HG03457 (cell line): ENCODE measurements at regions not wholly inside any gene's neighbourhood (a gene's known extent, or its start where the extent isn't known, plus 50 kb on each side); places are given as distances from the start of the nearest gene placed in this dataset.
"Not testable (repeated sequence)": the region's sequence is repeated elsewhere in the genome, so short reads cannot be mapped to it uniquely, and the experiment has no call there.

Source experiments
- ATAC-seq: cut with Tn5 transposase; IDR thresholded peaks from one replicate; pipeline ENCODE4 v1.9.1; 2021; ENCODE audit warnings: moderate number of reproducible peaks; ENCODE audit not compliant: unreplicated experiment

DNA sequence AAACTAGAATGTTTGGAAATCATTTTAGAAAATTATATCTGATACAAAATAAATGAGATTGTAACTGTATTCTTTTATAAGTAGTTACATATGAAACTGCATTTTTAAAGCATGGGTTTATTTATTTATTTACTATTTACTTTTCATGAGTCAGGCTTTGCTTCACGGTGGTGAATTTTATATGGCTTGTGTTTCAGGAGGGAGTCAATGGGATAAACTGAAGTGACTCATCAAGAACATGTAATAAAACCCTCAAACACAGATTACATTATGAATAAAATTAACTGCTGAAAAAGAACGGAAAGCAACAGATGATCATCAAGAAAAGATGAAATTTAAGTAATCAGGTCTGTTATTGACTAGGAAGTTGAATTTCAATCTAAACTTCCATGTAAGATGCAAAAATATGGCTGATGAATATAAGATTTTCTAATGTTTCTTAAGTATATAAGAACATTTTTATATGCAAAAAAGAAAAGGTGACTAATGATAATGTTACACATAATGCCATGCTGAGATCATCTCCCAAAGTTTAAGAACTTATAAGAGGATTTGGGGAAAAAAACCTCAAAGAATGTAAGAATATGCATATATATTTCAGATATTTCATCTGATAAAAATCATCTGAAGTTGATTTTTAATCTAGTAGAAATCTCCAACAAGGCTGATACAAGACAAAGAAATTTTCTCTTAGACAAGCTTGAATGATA lies 383.6 kb downstream of the SLITRK1 start:
- ATAC-seq: no peak

DNA sequence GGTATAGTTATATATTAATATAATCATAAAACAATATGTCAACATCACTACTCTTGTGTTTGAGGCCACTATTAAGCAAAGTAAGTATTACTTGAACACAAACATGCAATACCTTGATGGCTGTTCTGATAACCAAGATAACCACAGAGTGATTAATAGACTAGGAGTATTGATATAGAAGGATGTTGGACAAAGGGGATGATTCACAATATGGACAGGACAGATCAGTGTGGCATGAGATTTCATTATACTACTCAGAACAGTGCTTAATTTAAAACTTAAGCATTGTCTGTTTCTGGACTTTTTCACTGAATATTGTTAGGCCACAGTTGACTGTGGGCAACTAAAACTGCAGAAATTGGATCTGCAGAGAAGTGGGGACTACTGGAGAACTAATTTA lies 384.2 kb downstream of the SLITRK1 start:
- ATAC-seq: no peak

DNA sequence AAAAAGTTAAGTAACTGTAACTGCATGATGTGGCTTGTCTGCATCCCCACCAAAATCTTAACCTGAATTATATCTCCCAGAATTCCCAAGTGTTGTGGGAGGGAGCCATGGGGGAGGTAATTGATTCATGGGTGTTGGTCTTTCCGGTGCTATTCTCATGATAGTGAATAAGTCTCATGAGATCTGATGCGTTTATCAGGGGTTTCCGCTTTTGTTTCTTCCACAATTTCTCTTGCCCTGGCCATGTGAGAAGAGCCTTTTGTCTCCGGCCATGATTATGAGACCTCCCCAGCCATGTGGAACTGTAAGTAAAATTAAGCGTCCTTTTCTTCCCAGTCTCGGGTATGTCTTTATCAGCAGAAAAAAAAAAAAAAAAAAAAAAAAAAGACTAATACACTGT lies 385.8 kb downstream of the SLITRK1 start:
- ATAC-seq: no peak

DNA sequence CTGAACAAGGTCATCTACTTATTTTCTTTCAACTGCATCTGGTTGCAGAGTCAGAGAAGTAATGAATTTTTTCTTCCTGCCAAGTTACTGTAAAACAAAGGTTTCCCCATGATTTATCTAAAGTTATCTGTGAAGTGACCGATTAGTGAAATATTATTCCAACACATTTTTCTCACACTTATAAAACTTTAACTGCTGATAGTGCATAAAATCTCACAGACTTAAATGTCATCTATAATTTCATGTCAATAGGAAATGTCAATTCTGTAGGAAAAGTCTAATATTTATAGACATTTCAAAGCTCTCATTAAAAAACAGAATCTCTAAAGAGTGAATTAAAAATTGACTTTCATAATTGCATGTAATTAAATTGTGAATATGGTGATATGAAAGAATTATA lies 397.2 kb downstream of the SLITRK1 start:
- ATAC-seq: no peak

DNA sequence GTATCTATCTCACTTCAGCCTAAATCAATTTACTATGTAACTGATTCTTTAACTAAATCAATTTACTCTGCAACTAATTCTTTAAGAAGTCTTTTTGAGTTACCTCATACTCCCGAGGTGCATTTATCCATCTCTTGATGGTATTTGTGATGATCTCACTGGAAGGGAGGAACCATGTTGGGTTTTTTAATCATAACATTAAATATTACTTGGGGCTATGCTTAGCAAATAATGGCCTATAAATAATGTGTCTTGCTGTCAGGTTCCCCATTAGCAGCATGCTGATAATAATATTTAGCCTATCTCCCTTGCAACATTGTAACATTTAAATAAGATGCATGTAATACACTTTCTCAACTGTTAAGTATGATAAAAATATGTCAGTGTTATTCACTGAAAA lies 411.3 kb downstream of the SLITRK1 start:
- ATAC-seq: no peak

DNA sequence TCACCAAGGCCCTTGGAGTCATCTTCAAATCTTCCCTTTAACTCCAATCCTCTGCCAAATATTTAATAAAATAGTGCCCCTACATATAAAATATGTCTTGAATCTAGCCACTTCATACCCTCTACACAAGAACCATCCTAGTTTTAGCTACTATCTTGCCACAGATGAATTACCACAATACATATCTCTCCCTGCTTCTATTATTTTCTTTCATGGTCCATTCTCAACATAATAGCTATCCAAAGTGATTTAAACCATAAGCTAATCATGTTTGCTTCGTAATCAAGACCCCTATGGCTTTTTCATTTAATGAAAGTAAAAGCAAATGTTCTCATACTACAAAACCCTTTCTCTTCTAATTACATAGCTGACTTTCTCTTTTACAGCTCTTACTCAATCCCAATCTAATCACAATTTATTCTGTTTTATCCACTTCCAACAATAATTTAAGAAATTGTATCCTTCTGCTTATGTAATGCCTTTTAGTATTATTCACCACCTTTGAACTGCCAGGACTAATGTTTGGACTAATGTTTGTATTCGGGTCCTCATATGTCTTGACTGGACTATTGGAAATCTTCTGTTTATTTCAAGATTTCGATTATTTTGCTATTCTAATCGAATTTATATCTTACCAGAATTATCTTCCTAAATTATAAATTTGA lies 412.0 kb downstream of the SLITRK1 start:
- ATAC-seq: no peak

DNA sequence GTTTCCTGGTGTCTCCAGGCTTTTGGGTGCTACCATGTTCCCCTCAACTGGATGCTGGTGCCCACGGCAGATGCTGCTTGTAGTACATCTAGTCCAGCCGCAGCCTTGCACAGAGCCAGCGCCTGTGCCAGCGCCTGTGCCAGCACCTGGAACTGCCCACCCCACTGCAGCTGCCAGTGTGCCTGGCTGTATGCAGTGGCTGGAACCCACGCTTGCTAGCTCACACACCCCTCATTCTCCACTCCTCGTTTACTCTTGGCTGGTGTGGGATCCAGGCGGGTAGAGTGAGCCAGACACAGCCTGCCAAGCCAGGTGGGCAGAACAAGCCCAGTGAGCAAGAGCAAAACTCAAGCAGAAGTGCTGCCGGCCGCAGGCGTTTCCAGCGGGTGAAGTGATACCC lies 428.6 kb downstream of the SLITRK1 start:
- ATAC-seq: no peak

DNA sequence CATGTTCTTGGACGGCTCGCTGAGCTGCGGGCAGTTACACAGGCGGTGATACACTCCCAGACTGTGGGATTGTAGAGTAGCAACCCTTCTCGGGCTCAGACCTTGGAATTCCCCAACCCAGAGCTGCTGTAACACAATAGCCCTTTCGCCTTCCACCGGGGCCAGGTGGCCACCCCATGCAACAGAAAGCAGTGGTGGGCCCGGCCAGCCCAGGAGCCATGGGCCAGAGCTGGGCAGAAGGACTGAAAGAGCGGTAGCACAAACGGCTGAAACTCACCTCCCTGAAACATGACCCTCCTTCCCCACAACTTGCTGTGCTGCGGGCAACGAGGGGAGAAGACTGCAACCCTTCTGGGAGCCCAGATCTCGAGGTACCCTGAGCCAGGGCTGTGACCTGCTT lies 429.0 kb downstream of the SLITRK1 start:
- no peak for ATAC-seq

DNA sequence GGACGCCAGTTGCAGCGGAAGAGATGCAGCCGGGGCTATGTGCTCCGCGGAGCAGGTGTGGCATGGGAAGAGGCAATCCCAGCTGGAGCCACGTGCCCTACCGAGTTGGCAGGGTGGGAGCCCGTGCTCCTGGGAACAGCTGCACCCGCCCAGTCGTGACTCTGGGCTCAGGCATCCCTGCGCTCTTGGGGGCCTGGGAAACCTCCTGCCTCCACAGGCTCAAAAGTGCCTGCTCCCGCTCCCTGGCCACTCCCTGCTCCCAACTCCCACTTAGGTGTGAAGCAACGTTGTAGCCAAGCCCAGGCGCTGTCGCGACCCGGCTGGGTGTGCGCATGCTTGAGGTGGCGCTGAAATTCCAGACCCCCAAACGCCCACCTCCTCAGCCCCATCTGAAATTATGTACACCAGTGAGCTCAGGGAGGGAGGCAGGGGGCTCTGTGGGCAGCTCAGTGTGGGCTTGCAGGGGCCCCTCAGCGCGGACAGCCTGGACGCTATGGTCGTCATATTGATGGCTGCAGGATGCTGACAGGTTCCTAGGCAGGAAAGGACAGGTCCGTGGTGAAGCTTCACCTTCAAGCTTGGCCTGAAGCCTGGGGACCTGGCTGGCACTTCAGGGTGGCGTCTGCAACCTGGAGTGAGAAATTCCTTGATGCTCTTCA lies 429.9 kb downstream of the SLITRK1 start:
- ATAC-seq: no peak

DNA sequence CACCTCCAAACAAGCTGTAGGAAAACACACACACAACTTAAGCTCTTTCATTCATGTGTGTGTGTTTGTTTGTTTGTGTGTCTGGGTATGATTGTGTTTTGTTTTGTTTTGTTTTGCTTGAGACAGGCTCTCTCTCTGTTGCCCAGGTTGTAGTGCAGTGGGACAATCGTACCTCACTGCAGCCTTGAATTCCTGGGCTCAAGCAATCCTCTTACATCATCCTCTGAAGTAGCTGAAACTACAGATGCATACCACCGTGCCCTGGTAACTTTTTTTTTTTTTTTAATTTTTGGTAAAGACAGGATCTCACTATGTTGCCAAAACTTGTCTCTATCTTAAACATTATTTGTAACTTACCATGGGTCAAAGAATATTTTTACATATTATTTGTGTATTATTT lies 431.7 kb downstream of the SLITRK1 start:
- ATAC-seq: no peak

DNA sequence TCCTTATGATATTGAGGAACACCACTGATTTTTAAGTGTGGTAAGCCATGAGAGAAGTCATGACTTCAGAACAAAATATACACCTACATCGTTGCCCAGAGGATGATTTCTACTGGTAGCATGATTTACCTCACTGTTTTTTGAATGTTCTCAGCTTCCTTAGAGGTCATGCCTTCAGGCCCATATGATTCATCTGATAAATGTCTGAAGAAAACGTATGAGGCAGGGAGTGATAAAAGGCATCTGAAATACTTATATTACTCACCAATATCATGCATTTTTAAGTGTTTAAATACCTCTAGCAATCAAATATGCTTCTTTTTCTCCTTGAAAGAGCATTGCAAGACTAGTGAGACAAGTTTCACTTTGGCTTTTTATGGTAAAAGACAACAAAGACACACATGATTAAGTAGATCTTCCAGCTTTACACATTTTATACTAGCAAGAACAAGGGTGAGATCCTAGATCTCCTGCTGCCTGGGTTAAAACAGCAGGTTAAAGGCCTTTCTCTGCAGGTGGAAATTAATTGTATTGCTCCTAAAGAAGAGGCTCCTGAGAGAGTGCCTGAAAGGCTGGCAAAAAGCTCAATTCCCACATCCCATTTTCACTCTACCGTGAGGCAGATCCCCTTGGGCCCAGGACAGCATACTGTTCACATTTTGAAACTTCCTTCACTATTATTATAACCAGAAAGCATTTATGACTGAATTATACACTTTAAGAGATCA lies 432.4 kb downstream of the SLITRK1 start:
- ATAC-seq: no peak

DNA sequence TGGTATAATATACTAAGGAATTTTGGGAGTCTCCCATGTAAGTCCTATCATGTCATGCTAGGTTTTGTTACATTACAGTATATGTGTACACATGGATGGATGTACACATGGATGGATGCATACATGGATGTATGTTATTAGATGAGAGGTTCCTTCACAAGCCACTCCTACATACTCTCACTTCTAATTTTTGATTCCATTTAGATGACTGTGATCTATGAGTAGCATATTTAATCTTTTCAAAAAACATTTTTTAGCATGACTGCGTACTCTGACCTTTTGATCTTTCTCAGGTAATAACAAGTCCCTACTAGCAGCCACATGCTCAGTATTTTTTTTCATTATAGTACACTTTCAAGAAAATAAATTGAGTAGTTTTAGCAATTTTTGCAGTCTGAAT lies 441.8 kb downstream of the SLITRK1 start:
- no peak for ATAC-seq

DNA sequence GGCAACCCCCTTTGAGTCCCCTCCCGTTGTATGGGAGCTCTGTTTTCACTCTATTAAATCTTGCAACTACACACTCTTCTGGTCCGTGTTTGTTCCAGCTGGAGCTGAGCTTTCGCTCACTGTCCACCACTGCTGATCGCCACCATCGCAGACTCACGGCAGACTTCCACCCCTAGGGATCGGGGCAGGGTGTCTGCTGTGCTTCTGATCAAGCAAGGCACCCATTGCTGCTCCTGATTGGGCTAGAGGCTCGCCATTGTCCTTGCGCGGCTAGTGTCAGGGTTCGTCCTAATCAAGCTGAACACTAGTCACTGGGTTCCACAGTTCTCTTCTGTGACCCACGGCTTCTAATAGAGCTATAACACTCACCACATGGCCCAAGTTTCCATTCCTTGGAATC lies 442.8 kb downstream of the SLITRK1 start:
- ATAC-seq: not testable (repeated sequence)

DNA sequence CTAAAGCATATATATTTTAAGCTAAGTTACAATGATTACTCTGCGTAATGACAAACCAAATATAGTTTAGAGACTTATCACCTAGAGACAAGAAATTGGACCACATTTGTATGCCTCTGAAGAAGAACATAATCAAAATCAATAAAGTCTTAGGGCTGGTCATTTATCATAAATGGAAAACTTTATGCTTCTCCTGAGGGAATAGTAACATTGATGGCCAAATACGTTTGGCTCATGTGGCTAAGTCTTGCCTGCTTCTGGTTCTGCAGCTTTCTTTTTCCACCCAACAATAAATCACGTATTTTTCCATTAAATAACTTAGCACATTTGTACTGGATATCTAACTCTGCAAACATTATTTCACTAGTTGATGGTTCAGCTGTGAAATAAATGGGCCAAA lies 458.4 kb downstream of the SLITRK1 start:
- no peak for ATAC-seq

DNA sequence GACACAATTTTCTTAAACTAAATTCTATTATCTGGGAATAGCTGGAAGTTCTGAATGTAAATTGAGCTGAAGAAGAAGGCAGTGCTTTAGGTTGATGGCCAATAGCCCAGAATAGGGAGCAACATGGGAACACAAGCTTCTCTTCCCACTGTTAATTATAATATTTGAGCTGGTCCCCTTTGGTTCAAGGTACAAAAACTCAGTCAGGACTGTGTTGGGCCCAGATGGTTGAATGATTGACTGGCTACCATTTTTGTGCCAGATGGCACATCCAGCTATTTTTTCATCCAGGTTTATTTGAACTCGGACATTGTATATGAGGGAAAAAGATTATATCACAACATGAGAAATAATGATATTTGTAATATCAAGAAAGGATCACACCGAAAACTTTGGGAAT lies 458.9 kb downstream of the SLITRK1 start:
- no peak for ATAC-seq

DNA sequence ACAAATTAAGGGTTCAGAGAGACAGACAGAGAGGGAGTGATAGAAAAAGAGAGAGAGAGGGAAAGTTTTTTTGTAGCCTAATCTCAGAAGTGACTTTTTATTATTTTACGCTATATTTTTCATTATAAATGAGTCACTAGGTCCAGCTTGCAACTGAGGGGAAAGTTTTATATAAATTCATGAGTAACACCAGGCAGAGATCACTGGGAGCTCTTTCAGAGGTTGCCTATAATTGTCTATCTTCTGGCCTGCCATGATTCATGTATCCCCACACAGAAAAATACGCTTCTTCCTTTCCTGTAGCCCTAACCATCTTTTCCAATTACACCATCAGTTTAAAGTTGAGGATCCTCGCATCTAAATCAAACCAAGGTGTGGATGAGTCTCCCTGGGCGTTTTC lies 467.9 kb downstream of the SLITRK1 start:
- no peak for ATAC-seq

DNA sequence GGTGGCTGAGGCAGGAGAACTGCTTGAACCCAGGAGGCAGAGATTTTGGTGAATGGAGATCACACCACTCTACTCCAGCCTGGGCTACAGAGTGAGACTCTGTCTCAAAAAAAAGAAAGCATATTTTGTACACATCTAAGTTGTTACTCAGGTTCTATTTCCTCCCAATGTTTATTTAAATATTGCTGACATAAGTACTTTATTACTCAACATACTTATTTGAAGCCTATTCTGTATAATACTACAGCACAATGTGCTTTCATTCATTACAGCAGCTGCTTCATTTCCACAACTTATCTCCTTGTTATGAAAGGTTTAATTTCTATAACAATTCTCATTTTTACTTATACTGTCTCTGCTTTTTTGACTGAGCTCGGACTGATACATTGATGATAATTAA lies 495.7 kb downstream of the SLITRK1 start:
- no peak for ATAC-seq

DNA sequence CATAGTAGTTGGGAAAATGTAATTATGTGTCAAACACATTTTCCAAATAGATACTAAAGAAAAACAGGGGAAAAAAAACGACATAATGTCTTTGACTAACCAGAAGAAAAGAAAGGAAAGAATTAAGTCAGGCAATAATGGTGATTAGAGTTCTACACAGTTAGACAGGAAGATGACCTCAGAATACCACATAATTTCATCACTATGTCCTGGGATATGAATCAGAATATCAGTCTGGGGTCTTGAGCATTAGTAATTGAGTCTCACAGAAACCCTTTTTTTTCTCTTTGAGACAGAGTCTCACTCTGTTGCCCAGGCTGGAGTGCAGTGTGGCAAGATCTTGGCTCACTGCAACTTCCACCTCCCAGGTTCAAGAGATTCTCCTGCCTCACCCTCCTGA lies 503.4 kb downstream of the SLITRK1 start:
- ATAC-seq: no peak

DNA sequence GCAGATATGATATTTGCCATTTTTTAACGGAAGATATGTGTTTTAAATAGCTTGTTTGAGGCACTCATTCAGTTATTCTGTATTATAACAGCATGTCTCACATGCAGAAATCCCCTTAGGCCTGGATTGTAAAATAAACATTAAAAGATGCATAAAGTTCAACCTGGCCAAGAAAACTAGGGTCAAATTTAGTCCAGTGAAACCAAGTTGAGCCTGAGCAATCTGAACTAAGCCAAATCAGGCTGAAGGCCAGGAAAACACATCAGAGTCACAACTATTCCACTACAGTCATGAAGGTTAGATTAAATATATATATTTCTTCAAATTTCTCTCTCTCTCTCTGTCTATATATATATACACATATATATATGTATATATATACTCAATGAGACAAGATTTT lies 504.8 kb downstream of the SLITRK1 start:
- ATAC-seq: no peak

DNA sequence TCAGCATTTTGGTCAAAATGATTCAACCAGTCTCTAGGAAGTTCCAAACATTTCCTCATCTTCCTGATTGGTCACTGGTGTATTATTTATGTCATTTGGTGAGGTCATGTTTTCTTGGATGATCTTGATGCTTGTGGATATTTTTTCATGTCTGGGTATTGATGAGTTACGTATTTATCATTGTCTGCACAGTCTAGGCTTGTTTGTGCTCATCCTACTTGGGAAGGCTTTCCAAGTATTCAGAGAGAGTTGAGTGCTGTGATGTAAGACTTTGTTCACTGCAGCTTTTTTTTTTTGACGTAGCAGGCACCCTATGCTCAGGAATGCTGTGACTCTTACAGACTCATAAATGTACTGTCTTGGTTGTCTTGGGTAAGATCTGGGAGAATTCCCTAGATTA lies 509.5 kb downstream of the SLITRK1 start:
- ATAC-seq: no peak

DNA sequence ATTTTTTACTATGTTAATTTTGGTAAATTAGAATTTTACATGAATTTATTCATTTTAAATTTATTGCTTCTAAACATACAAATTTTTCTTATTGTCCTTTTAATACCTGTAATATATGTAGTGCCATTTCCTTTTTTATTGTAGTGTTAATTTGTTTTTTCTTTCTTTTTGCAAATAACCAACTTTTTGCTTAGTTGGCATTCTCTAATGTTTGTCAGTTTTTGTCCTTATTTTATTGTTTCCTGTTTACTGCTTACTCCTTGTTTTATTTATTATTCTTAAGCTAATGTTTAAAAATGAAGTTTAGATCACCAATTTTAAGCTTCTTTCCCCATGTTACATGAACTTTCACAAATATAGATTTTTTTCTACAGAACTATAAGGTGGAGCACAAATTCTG lies 516.6 kb downstream of the SLITRK1 start:
- no peak for ATAC-seq

DNA sequence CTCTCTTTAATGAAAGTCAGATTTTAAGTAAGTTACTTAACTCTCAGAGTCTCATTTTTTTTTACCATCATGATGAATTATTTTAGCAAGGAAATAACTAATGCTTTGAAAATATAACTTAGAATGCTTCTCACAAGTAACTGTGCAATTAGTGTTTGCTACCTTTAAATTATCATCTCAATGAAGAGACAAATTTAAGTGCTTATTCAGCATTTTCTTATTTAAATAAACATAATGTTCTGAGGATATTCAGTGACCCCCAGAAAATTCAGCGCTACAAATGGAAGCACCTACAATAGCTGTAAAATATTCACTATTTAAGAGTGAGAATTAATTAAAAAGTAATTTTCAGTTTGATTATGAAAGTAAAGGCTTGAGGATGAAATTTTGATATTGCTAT lies 527.2 kb downstream of the SLITRK1 start:
- ATAC-seq: no peak
